ENCODE measurements at regions not wholly inside any gene's neighbourhood (a gene's known extent, or its start where the extent isn't known, plus 50 kb on each side); places are given as distances from the start of the nearest gene placed in this dataset.

DNA sequence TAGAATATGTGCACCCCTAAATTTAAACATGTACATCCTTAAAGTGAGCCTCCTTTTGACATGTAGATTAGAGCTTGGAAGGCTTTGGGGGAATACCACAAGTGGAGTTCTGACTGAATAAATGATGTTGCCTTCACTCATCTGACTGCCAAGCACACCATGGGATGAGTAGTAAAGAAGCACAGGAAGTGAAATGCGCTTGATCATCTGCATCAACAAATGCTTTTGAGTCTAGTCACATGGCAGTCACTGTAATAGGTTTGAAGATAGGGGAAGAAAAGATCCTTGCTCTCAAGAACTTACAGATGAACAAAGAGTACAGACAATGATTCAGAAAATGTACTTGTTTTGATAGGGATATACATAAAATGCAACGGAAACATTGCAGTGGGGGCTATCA is 62.0 kb upstream of the STARD4 start:
- DNase-seq: no peak

DNA sequence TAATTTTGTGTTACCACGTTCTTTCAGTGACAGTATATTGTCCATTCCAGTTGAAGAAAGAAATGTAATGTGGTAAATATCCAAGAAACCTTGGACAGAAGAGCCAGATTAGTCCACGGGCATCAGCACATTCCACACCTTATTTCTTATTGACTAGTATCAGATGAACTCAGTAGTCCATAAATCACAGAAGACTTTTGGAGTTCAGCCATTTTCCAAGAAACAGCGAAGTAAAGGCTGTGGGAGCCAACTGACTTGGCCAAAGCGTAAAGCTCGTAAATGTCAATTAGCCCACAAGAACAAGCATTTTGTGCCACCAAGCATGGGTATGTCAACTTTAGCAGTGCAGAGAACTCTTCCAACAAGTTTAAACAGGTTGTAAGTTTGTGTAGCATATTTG is 60.2 kb upstream of the STARD4 start:
- no peak for DNase-seq

GRCh38 chr5:111563031-111563822 is 50.9 kb upstream of the STARD4 start:
- DNase-seq: no peak

DNA sequence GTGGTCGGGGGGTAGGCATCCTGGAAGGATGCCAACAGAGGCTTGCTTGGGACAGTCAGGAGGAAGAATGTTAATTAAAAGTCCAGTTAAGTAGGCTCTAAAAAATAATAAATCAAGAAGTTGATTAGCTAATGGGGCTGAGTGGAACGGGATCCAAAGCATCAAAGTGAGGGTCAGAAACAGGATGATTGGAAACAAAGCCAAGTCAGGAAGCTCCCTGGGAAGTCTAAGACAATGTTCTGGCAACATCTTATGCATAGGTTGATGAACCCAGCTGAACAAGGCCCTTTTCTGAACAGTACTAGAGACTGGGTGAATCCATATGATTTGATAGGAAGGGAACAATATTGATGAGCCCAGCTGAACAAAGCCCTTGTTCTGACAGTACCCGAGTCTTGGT is 50.2 kb upstream of the STARD4 start:
- no peak for DNase-seq

Measured in suppressor macrophage treated with lipopolysaccharide for 4 hours (primary cell).